Mammary epithelial cell (primary cell): ENCODE measurements at regions not wholly inside any gene's neighbourhood (a gene's known extent, or its start where the extent isn't known, plus 50 kb on each side); places are given as distances from the start of the nearest gene placed in this dataset.

ENCODE experiments used
- EZH2 ChIP-seq: IDR thresholded peaks from 2 replicates; pipeline ENCODE4 v1.6.1; 2012; ENCODE audit warnings: low read length, inconsistent platforms, borderline replicate concordance
- TF ChIP-seq, protein P1 (sequence below), 2 donors: IDR thresholded peaks in 1 of 2; conservative IDR thresholded peaks in 1 of 2; 2 replicates each; pipeline ENCODE4 v1.5.1; 2011 to 2012; ENCODE audit warnings: inconsistent platforms in 2 of 2, low read length in 2 of 2, mild to moderate bottlenecking in 2 of 2, control low read depth in 1 of 2, low read depth in 1 of 2; ENCODE audit not compliant: insufficient read depth in 1 of 2; ENCODE audit errors: extremely low read depth in 1 of 2

DNA sequence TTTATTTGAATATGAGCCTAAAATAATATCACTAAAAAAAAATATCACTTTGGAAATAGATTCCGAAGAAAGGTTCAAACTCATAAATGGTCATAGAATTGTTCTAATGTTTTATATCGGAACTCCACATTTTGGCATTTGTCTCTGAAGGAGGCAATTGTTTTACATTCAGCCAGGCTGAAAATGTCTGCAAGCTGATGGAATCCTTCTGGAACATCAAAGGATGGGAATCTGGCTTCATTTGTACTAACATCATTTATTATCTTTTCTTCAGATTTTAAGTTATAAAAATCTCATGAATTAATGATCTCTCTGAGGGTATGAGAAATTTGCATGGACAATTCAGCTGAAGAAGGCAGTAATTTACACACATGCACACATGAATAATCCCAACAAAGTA lies 251.4 kb upstream of the RGMA start:
- TF ChIP-seq, protein P1, sequence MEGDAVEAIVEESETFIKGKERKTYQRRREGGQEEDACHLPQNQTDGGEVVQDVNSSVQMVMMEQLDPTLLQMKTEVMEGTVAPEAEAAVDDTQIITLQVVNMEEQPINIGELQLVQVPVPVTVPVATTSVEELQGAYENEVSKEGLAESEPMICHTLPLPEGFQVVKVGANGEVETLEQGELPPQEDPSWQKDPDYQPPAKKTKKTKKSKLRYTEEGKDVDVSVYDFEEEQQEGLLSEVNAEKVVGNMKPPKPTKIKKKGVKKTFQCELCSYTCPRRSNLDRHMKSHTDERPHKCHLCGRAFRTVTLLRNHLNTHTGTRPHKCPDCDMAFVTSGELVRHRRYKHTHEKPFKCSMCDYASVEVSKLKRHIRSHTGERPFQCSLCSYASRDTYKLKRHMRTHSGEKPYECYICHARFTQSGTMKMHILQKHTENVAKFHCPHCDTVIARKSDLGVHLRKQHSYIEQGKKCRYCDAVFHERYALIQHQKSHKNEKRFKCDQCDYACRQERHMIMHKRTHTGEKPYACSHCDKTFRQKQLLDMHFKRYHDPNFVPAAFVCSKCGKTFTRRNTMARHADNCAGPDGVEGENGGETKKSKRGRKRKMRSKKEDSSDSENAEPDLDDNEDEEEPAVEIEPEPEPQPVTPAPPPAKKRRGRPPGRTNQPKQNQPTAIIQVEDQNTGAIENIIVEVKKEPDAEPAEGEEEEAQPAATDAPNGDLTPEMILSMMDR (conservative IDR thresholded peaks at IDR 0.05 in 1 of 2, IDR thresholded peaks at IDR 0.05 in 1 of 2; ENCODE audit: extremely low read depth in 1 of 2, insufficient read depth in 1 of 2, low read depth in 1 of 2, low read length in 2 of 2) = no peak
- no peak for TF ChIP-seq EZH2
